ENCODE measurements at regions not wholly inside any gene's neighbourhood (a gene's known extent, or its start where the extent isn't known, plus 50 kb on each side); places are given as distances from the start of the nearest gene placed in this dataset.

DNA sequence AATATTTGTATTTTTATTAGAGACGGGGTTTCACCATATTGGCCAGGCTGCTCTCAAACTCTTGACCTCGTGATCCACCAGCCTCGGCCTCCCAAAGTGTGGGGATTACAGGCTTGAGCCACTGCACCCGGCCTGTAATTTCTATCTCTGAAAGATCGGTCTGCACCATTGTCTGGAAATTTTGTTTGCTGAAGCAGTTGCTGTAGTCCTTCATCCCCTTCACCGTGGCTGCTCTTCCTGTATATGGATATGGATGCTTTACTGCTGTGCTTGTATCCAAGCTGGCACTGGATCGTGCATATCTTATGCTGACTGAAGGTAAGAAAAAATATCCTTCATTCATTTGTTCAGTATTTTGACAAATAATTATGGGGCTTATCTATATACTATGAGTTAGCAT, 338.4 kb upstream of the GNPDA2 start:
- TF ChIP-seq, protein P1, sequence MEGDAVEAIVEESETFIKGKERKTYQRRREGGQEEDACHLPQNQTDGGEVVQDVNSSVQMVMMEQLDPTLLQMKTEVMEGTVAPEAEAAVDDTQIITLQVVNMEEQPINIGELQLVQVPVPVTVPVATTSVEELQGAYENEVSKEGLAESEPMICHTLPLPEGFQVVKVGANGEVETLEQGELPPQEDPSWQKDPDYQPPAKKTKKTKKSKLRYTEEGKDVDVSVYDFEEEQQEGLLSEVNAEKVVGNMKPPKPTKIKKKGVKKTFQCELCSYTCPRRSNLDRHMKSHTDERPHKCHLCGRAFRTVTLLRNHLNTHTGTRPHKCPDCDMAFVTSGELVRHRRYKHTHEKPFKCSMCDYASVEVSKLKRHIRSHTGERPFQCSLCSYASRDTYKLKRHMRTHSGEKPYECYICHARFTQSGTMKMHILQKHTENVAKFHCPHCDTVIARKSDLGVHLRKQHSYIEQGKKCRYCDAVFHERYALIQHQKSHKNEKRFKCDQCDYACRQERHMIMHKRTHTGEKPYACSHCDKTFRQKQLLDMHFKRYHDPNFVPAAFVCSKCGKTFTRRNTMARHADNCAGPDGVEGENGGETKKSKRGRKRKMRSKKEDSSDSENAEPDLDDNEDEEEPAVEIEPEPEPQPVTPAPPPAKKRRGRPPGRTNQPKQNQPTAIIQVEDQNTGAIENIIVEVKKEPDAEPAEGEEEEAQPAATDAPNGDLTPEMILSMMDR (IDR thresholded peaks at IDR 0.05; ENCODE audit: insufficient read depth, low read depth, low read length, missing control alignments) = no peak
- no peak for DNase-seq (ENCODE audit: low read depth)

DNA sequence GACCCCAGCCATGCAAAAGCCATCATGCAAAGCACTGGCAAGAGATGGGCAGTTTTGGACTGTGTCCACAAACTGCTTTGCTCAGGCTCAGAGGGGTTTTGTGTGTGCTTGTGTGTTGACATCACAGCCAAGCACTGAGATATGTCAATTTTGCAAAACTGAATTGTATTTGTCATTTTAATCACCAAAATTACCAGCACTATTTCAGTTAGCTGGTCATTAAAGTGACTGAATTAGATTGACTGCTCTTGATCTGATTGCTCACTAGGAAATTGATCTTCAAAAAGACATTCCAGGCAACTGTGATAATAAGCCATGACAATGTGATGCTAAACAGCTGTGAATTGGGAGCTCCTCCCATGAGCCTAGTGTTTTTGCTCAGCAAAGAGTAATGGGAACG, 337.3 kb upstream of the GNPDA2 start:
- H3K4me3 ChIP-seq (ENCODE audit: low read depth, low read length) = no peak overlapping the region
- TF ChIP-seq, protein P1 (IDR thresholded peaks at IDR 0.05; ENCODE audit: insufficient read depth, low read depth, low read length, missing control alignments) = no peak
- no peak for DNase-seq (ENCODE audit: low read depth)

More for the DNA sequence above, 338.4 kb upstream of the GNPDA2 start:
- no peak overlapping the region for H3K4me3 ChIP-seq (ENCODE audit: low read depth, low read length)

DNA sequence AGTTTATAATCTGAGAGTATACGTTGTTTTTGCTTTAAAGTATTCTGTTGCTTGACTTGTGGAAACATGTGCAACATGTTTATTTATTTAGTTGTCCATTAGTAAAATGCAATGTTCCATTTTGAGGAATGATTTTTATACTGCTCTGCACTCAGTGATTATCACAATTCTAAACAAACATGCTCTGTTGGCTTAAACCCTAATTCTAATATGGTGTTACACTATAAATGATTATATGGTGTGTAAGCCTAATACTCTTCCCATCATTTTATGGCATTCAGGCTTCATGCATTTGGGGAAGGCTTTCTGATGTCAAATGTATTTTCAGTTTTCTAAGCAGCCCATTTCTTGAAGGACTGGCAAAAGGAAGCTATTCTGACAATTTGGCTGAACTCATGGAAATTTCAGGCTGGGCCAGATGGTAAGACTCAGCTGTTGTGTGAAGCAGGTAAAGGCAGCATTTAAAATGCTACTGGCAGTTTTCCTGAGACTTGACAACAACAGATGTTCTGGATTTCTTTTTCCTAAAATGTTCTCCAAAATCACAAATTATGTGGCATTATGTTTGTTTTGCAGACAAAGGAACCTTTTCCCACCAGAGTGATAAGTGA, 336.7 kb upstream of the GNPDA2 start:
- no peak for DNase-seq (ENCODE audit: low read depth)
- no peak overlapping the region for H3K4me3 ChIP-seq (ENCODE audit: low read depth, low read length)
- TF ChIP-seq, protein P1 (IDR thresholded peaks at IDR 0.05; ENCODE audit: insufficient read depth, low read depth, low read length, missing control alignments) = no peak

DNA sequence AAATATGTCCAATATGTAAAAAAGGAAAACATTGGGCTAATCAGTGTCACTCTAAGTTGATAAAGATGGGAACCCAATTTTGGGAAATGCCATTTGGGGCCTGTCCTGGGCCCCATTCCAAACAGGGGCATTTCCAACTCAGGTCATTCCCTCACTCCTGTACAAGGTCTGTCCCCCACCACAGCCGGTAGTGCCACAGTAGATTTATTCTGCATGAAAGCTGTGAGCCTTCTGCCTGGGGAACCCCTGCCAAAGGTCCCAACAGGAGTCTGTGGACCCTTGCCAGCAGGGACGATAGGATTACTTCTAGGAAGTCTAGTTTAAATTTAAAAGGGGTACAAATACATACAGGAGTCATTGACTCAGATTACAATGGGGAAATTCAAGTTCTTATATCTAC, 317.6 kb upstream of the GNPDA2 start:
- no peak overlapping the region for H3K4me3 ChIP-seq (ENCODE audit: low read depth, low read length)

DNA sequence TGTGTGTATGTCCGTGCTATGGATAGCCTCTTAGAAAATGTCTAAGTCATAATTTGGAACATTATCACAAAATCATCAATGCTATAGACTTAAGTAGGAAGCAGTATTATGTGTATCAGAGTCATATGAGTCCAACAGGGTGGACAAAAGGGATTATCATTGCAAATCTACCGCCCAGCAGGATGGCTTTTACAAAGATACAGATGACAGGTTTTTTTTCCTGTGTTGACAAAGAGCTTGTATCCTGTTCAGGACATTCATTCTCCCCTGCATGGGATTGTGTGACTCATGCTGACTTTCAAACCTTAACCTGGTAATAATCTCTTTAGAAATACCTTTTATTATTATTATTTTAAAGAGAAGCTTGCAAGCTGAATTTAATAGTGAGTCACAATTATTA, 310.3 kb upstream of the GNPDA2 start:
- H3K4me3 ChIP-seq (ENCODE audit: low read depth, low read length) = no peak overlapping the region
- TF ChIP-seq, protein P1 (IDR thresholded peaks at IDR 0.05; ENCODE audit: insufficient read depth, low read depth, low read length, missing control alignments) = no peak
- DNase-seq (ENCODE audit: low read depth) = no peak

More for the DNA sequence above, 317.6 kb upstream of the GNPDA2 start:
- no peak for DNase-seq (ENCODE audit: low read depth)
- TF ChIP-seq, protein P1 (IDR thresholded peaks at IDR 0.05; ENCODE audit: insufficient read depth, low read depth, low read length, missing control alignments) = no peak

DNA sequence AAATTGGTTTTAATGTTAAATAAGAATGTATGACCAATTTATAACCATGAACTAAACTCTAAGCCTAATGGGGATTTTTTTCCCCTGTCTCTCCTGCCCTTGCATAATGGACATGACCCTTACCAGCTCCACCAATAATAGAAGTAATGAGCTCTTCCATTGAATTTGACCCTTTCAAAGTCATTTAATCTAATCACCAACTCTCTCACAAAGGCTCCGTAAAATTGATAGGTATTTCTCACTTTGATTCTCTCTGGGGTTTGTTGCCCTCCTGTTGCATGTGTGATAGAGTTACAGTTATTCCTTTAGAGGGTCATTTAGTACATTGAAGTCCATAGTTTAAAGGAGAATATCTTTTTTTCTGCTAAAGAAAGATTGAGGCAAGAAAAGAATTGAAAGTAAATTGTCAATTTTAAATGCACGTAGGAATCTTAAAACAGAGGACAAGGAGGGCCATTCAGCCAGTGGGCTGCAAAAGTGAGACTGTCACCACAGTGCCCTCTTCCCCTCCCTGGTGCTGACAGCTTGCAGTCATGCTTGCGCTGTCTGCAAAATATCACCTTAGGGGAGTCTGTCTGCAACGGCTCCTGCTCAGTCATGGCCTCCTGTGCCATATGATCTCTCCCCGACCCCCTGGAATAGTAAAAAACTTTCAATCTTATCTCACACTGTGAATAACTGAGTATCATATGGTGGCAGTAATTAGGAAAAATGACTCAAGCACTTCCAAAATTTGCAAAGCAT, 307.5 kb upstream of the GNPDA2 start:
- no peak overlapping the region for H3K4me3 ChIP-seq (ENCODE audit: low read depth, low read length)
- no peak for DNase-seq (ENCODE audit: low read depth)
- TF ChIP-seq, protein P1 (IDR thresholded peaks at IDR 0.05; ENCODE audit: insufficient read depth, low read depth, low read length, missing control alignments) = no peak

All from GM12865 (cell line).